HCT116 (cell line): ENCODE measurements at regions not wholly inside any gene's neighbourhood (a gene's known extent, or its start where the extent isn't known, plus 50 kb on each side); places are given as distances from the start of the nearest gene placed in this dataset.
"Not testable (repeated sequence)": the region's sequence is repeated elsewhere in the genome, so short reads cannot be mapped to it uniquely, and the experiment has no call there.

Experiments
- ATAC-seq: fragments of 200-7000 bp; cut with Tn5 transposase; 2 replicates; pipeline ENCODE4 v1.9.1; 2020; ENCODE audit warnings: mild to moderate bottlenecking, moderate library complexity
- BruUV-seq: library from RNA; stranded (reverse); fragments of 400-500 nt; replicated peaks from 2 replicates; lab custom pipeline; 2021; lab: Mats Ljungman, UMichigan
- CTCF ChIA-PET: fragments of 300-600 bp; sonication (Branson Sonifier 250); formaldehyde crosslinking; loops from one replicate; lab custom pipeline; 2021; ENCODE audit warnings: antibody characterized with exemption; lab: Charles Lee
- POLR2A ChIA-PET: fragments of 300-600, 350-600 bp; sonication (Branson Sonifier 250); formaldehyde crosslinking; loops from one replicate; lab custom pipeline; 2021; ENCODE audit warnings: antibody characterized with exemption; lab: Charles Lee
- RAD21 ChIA-PET, 2 experiments: fragments of 300-600 bp; sonication (Branson Sonifier 250); formaldehyde crosslinking; loops; one replicate each; lab custom pipeline; 2023; ENCODE audit warnings: low total read pairs in 2 of 2; ENCODE audit not compliant: uncharacterized antibody in 2 of 2, unreplicated experiment in 2 of 2, low non-redundant PET in 1 of 2; lab: Charles Lee
- DNase-seq: peaks from one replicate; pipeline ENCODE4 v3.0.0-alpha.2; 2010; ENCODE audit warnings: low read depth, low spot score
- H2AFZ ChIP-seq: fragments of 200-600 bp; shearing (Covaris generic), sonication (generic); 2 replicates; pipeline ENCODE4 v1.6.1; 2017; ENCODE audit warnings: low read depth, mixed run types, mixed read lengths, antibody characterized with exemption, low read length; ENCODE audit not compliant: poor library complexity, severe bottlenecking
- H3K27ac ChIP-seq: 2 replicates; pipeline ENCODE4 v1.5.1; 2012; ENCODE audit warnings: low read depth, low read length
- H3K27me3 ChIP-seq: fragments of 200-600 bp; sonication (generic); 2 replicates; pipeline ENCODE4 v1.6.1; 2016; ENCODE audit warnings: mixed run types, low read length, mixed read lengths; ENCODE audit not compliant: insufficient read depth
- H3K36me3 ChIP-seq, 2 experiments: fragments of 200-500 bp in 1 of 2; fragments of 200-600 bp in 1 of 2; sonication (Bioruptor generic) in 1 of 2; sonication (generic) in 1 of 2; 2 replicates each; pipeline versions ENCODE4 v1.5.1 to v1.6.1; 2014 to 2016; ENCODE audit warnings: low read length in 2 of 2, inconsistent platforms in 1 of 2, mixed read lengths in 1 of 2, mixed run types in 1 of 2; ENCODE audit not compliant: insufficient read depth in 2 of 2, control insufficient read depth in 1 of 2
- H3K4me1 ChIP-seq, 2 experiments: fragments of 200-600 bp in 1 of 2; sonication (generic) in 1 of 2; 2 replicates each; pipeline versions ENCODE4 v1.5.1 to v1.6.1; 2012 to 2017; ENCODE audit warnings: low read length in 2 of 2, inconsistent platforms in 1 of 2, mild to moderate bottlenecking in 1 of 2, mixed read lengths in 1 of 2, mixed run types in 1 of 2, moderate library complexity in 1 of 2; ENCODE audit not compliant: insufficient read depth in 2 of 2, control insufficient read depth in 1 of 2
- H3K4me2 ChIP-seq: fragments of 200-600 bp; sonication (generic); 2 replicates; pipeline ENCODE4 v1.6.1; 2017; ENCODE audit warnings: mixed run types, low read length, mixed read lengths
- H3K4me3 ChIP-seq, 2 experiments: fragments of 200-600 bp in 1 of 2; sonication (generic) in 1 of 2; replicated peaks in 1 of 2; 2 replicates each; pipeline ENCODE4 v1.5.1; 2011 to 2016; ENCODE audit warnings: low read length in 2 of 2, control low read depth in 1 of 2, low read depth in 1 of 2, mild to moderate bottlenecking in 1 of 2, mixed read lengths in 1 of 2, mixed run types in 1 of 2
- H3K79me2 ChIP-seq: fragments of 200-600 bp; sonication (generic); 2 replicates; pipeline ENCODE4 v1.6.1; 2017; ENCODE audit warnings: mild to moderate bottlenecking, mixed run types, low read length, moderate library complexity, mixed read lengths; ENCODE audit not compliant: insufficient read depth
- H3K9ac ChIP-seq: fragments of 200-600 bp; sonication (generic); 2 replicates; pipeline ENCODE4 v1.6.1; 2016; ENCODE audit warnings: low read length, mixed read lengths
- H3K9me2 ChIP-seq: fragments of 200-600 bp; sonication (generic), shearing (Covaris generic); 2 replicates; pipeline ENCODE4 v1.6.1; 2017; ENCODE audit warnings: mixed run types, mild to moderate bottlenecking, moderate library complexity; ENCODE audit not compliant: insufficient read depth
- H3K9me3 ChIP-seq, 2 experiments: fragments of 200-500 bp in 1 of 2; fragments of 200-600 bp in 1 of 2; sonication (Bioruptor generic) in 1 of 2; sonication (generic) in 1 of 2; 2 replicates each; pipeline ENCODE4 v1.6.1; 2014 to 2017; ENCODE audit warnings: low read length in 2 of 2, mixed read lengths in 2 of 2, inconsistent platforms in 1 of 2, low read depth in 1 of 2, mild to moderate bottlenecking in 1 of 2, mixed run types in 1 of 2, moderate library complexity in 1 of 2; ENCODE audit not compliant: control insufficient read depth in 1 of 2, insufficient read depth in 1 of 2
- H4K20me1 ChIP-seq: fragments of 200-600 bp; sonication (generic), shearing (Covaris generic); 2 replicates; pipeline ENCODE4 v1.6.1; 2017; ENCODE audit warnings: mixed run types, mild to moderate bottlenecking, moderate library complexity; ENCODE audit not compliant: insufficient read depth
- CEBPB ChIP-seq: IDR thresholded peaks from 2 replicates; pipeline ENCODE4 v1.6.1; 2012; ENCODE audit warnings: low read depth
- SP1 ChIP-seq: IDR thresholded peaks from 2 replicates; pipeline ENCODE4 v1.6.1; 2012; ENCODE audit warnings: low read depth
- intact Hi-C: fragments of 100-400 bp; cut with micrococcal nuclease; formaldehyde crosslinking; loops from 2 replicates; pipeline ENCODE4 v1.10.0; 2022
- TF ChIP-seq, protein P1 (sequence below): IDR thresholded peaks from 2 replicates; pipeline ENCODE4 v1.6.1; 2012
- TF ChIP-seq, protein P2 (sequence below), 3 experiments: fragments of 200-600 bp in 1 of 3; sonication (generic) in 1 of 3; IDR thresholded peaks in 2 of 3; conservative IDR thresholded peaks in 1 of 3; 2 replicates each; pipeline ENCODE4 v1.5.1; 2012 to 2017; ENCODE audit warnings: low read depth in 2 of 3, low read length in 2 of 3, antibody characterized with exemption in 1 of 3, borderline replicate concordance in 1 of 3, control low read depth in 1 of 3, mild to moderate bottlenecking in 1 of 3, mixed read lengths in 1 of 3, mixed run types in 1 of 3, moderate library complexity in 1 of 3; ENCODE audit not compliant: insufficient read depth in 1 of 3

DNA sequence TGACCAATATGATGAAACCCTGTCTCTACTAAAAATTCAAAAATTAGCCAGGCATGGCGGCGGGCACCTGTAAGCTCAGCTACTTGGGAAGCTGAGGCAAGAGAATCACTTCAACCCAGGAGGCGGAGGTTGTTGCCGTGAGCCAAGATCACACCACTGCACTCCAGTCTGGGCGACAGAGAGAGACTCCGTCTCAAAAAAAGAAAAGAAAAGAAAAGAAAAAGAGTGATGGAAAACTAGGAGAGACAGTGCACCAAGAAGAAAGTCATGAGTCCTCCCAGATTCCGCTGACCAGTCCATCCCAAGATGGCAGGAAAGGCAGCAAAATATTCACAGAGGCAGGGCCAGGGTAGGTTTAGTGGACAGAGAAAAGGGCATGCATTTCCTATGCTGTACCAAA, 226.9 kb downstream of the ASMT start:
- Histone ChIP-seq H3K4me3 (no peak overlapping the region), H3K36me3 (no peaks in the 10 kb centered on the region), H2AFZ (no peak overlapping the region), H3K79me2 (no peaks in the 10 kb centered on the region), H3K4me2 (no peak overlapping the region), H3K9me3 (peaks cover 0 to 3% of the 10 kb centered on the region in 2 experiments; a peak in 1 of 4 replicates), H3K27ac (no peak overlapping the region), H3K27me3 (no peaks in the 10 kb centered on the region), H3K9me2 (no peaks in the 10 kb centered on the region), H3K9ac (no peak overlapping the region), H4K20me1 (no peaks in the 10 kb centered on the region), H3K4me1 (no peaks in the 10 kb centered on the region)
- intact Hi-C loops = no loop called here
- POLR2A ChIA-PET = no interaction called here
- TF ChIP-seq CEBPB (no peak), SP1 (no peak)
- TF ChIP-seq, protein P1, sequence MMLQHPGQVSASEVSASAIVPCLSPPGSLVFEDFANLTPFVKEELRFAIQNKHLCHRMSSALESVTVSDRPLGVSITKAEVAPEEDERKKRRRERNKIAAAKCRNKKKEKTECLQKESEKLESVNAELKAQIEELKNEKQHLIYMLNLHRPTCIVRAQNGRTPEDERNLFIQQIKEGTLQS = no peak
- TF ChIP-seq, protein P2, sequence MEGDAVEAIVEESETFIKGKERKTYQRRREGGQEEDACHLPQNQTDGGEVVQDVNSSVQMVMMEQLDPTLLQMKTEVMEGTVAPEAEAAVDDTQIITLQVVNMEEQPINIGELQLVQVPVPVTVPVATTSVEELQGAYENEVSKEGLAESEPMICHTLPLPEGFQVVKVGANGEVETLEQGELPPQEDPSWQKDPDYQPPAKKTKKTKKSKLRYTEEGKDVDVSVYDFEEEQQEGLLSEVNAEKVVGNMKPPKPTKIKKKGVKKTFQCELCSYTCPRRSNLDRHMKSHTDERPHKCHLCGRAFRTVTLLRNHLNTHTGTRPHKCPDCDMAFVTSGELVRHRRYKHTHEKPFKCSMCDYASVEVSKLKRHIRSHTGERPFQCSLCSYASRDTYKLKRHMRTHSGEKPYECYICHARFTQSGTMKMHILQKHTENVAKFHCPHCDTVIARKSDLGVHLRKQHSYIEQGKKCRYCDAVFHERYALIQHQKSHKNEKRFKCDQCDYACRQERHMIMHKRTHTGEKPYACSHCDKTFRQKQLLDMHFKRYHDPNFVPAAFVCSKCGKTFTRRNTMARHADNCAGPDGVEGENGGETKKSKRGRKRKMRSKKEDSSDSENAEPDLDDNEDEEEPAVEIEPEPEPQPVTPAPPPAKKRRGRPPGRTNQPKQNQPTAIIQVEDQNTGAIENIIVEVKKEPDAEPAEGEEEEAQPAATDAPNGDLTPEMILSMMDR (IDR thresholded peaks at IDR 0.05 in 2 of 3, conservative IDR thresholded peaks at IDR 0.05 in 1 of 3; ENCODE audit: borderline replicate concordance in 1 of 3, insufficient read depth in 1 of 3, low read depth in 2 of 3, low read length in 2 of 3) = no peak
- RAD21 ChIA-PET = no interaction called here
- no peak for ATAC-seq
- CTCF ChIA-PET = no interaction called here
- no TSS peak for BruUV-seq
- DNase-seq = no peak

DNA sequence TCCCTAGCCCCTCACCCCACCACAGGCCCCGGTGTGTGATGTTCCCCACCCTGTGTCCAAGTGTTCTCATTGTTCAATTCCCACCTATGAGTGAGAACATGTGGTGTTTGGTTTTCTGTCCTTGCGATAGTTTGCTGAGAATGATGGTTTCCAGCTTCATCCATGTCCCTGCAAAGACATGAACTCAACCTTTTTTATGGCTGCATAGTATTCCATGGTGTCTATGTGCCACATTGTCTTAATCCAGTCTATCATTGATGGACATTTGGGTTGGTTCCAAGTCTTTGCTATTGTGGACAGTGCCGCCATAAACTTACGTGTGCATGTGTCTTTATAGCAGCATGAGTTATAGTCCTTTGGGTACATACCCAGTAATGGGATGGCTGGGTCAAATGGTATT, 232.1 kb downstream of the ASMT start:
- H4K20me1 ChIP-seq, H3K4me3 ChIP-seq, DNase-seq, RAD21 ChIA-PET, H3K9ac ChIP-seq, CTCF ChIA-PET, H2AFZ ChIP-seq, intact Hi-C loops, H3K79me2 ChIP-seq, H3K4me1 ChIP-seq, BruUV-seq, H3K27ac ChIP-seq, H3K27me3 ChIP-seq, H3K36me3 ChIP-seq, H3K9me3 ChIP-seq, ATAC-seq, H3K4me2 ChIP-seq, POLR2A ChIA-PET, H3K9me2 ChIP-seq: not testable (repeated sequence)

DNA sequence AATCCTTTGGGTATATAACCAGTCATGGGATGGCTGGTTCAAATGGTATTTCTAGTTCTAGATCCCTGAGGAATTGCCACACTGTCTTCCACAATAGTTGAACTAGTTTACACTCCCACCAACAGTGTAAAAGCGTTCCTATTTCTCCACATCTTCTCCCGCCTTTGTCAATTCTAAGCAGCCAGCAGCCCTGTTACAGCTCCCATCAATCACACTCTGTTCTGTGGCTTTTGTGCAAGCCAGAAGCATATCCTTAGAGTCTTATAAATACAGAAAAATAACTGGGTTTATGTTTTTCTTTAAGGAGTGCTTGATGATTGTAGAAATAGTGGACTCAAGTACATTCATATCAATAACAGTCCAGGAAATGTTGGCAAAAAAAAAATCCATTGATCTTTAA, 232.9 kb downstream of the ASMT start:
- H2AFZ ChIP-seq, BruUV-seq, DNase-seq, POLR2A ChIA-PET, H3K36me3 ChIP-seq, H3K9me2 ChIP-seq, H3K4me2 ChIP-seq, ATAC-seq, H3K4me1 ChIP-seq, RAD21 ChIA-PET, H3K9ac ChIP-seq, H3K4me3 ChIP-seq, CTCF ChIA-PET, H3K27me3 ChIP-seq, H3K79me2 ChIP-seq, H3K27ac ChIP-seq, H3K9me3 ChIP-seq, H4K20me1 ChIP-seq, intact Hi-C loops: not testable (repeated sequence)
